Mammary epithelial cell (primary cell): ENCODE measurements at regions not wholly inside any gene's neighbourhood (a gene's known extent, or its start where the extent isn't known, plus 50 kb on each side); places are given as distances from the start of the nearest gene placed in this dataset.
"Not testable (repeated sequence)": the region's sequence is repeated elsewhere in the genome, so short reads cannot be mapped to it uniquely, and the experiment has no call there.

Source experiments
- EZH2 ChIP-seq: IDR thresholded peaks from 2 replicates; pipeline ENCODE4 v1.6.1; 2012; ENCODE audit warnings: low read length, inconsistent platforms, borderline replicate concordance
- TF ChIP-seq, protein P1 (sequence below), 2 donors: IDR thresholded peaks in 1 of 2; conservative IDR thresholded peaks in 1 of 2; 2 replicates each; pipeline ENCODE4 v1.5.1; 2011 to 2012; ENCODE audit warnings: inconsistent platforms in 2 of 2, low read length in 2 of 2, mild to moderate bottlenecking in 2 of 2, control low read depth in 1 of 2, low read depth in 1 of 2; ENCODE audit not compliant: insufficient read depth in 1 of 2; ENCODE audit errors: extremely low read depth in 1 of 2

DNA sequence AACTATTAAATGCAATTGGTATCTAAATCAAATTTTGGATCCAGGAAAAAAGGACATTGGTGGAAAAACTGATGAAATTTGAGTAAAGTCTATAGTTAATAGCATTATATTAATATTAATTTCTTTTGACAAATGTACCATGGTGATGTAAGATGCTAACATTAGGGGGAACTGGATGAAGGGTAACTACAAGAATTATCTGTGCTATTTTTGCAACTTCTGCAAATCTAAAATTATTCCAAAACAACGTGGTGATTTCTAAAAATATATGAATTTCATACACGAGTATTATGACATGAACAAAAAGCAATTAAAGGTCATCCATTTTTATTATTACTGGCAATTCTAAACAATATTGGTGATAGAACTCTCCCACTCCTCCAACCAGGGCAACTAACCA, 135.6 kb upstream of the RRN3 start:
- TF ChIP-seq, protein P1, sequence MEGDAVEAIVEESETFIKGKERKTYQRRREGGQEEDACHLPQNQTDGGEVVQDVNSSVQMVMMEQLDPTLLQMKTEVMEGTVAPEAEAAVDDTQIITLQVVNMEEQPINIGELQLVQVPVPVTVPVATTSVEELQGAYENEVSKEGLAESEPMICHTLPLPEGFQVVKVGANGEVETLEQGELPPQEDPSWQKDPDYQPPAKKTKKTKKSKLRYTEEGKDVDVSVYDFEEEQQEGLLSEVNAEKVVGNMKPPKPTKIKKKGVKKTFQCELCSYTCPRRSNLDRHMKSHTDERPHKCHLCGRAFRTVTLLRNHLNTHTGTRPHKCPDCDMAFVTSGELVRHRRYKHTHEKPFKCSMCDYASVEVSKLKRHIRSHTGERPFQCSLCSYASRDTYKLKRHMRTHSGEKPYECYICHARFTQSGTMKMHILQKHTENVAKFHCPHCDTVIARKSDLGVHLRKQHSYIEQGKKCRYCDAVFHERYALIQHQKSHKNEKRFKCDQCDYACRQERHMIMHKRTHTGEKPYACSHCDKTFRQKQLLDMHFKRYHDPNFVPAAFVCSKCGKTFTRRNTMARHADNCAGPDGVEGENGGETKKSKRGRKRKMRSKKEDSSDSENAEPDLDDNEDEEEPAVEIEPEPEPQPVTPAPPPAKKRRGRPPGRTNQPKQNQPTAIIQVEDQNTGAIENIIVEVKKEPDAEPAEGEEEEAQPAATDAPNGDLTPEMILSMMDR (conservative IDR thresholded peaks at IDR 0.05 in 1 of 2, IDR thresholded peaks at IDR 0.05 in 1 of 2; ENCODE audit: extremely low read depth in 1 of 2, insufficient read depth in 1 of 2, low read depth in 1 of 2, low read length in 2 of 2): not testable (repeated sequence)
- TF ChIP-seq EZH2: not testable (repeated sequence)
